Psoas muscle (tissue), 7 donors: ENCODE measurements at regions not wholly inside any gene's neighbourhood (a gene's known extent, or its start where the extent isn't known, plus 50 kb on each side); places are given as distances from the start of the nearest gene placed in this dataset.
A peak's percentile ranks its signal among the peaks of the same experiment; 100 is the strongest.

Experiments used
- ATAC-seq, 4 donors: fragments of 200-7000 bp; cut with Tn5 transposase; one replicate each; pipeline ENCODE4 v1.9.1; 2020; ENCODE audit warnings: moderate library complexity in 3 of 4, mild to moderate bottlenecking in 2 of 4
- DNase-seq, 2 donors: peaks; one replicate each; pipeline ENCODE4 v3.0.0-alpha.2; 2020
- H3K27ac ChIP-seq: fragments of 200-600 bp; one replicate; pipeline ENCODE4 v1.8.0; 2022
- H3K27me3 ChIP-seq, 3 donors: fragments of 200-600 bp in 1 of 3; one replicate each; pipeline versions ENCODE4 v1.6.1 to v1.8.0; 2013 to 2022; ENCODE audit warnings: low read length in 2 of 3, mild to moderate bottlenecking in 2 of 3, moderate library complexity in 1 of 3; ENCODE audit not compliant: insufficient read depth in 3 of 3
- H3K36me3 ChIP-seq, 2 donors: fragments of 200-600 bp in 1 of 2; one replicate each; pipeline versions ENCODE4 v1.6.1 to v1.8.0; 2013 to 2022; ENCODE audit warnings: low read depth in 1 of 2, mild to moderate bottlenecking in 1 of 2, moderate library complexity in 1 of 2; ENCODE audit not compliant: insufficient read depth in 1 of 2
- H3K4me1 ChIP-seq: fragments of 200-600 bp; one replicate; pipeline ENCODE4 v1.8.0; 2022
- H3K4me3 ChIP-seq: fragments of 200-600 bp; one replicate; pipeline ENCODE4 v1.8.0; 2022; ENCODE audit warnings: mild to moderate bottlenecking
- H3K9me3 ChIP-seq: fragments of 200-600 bp; one replicate; pipeline ENCODE4 v1.8.0; 2022
- CTCF ChIP-seq: fragments of 200-600 bp; IDR thresholded peaks from one replicate; pipeline ENCODE4 v1.8.0; 2022; ENCODE audit warnings: antibody characterized with exemption
- WGBS, 3 donors: extraction: QIAGEN DNeasy Blood & Tissue Kit; methylation state at CpG; one replicate each; pipeline versions ENCODE4 v1.1.6 to v1.1.7; 2013; 5-methylcytosine and 5-hydroxymethylcytosine counted together
- intact Hi-C, 2 donors: fragments of 100-400 bp; cut with DNase I; formaldehyde crosslinking; loops; one replicate each; pipeline versions ENCODE4 v1.11.0 to v1.14.2; 2022
- donor health status: healthy with polysubstance abuse.
- donor health status: DM: no; HTN: no; CAD: no; lungs with moderate emphysema.
- donor health status: Bipolar disorder and iron deficiency.
- donor health status: healthy.
- donor health status: DM: yes; HTN: yes; CAD: no.
- donor health status: DM: no; HTN: no; CAD: no.
- donor health status: DM: yes; HTN: yes; CAD: no.

- 26 to 34% (median 29%) methylated on average over 14 of the region's 14 CpGs for WGBS, 3 donors
- no peaks in the 10 kb centered on the region for H3K4me1 ChIP-seq
- peaks cover 0 to 11% (median 2%) of the 10 kb centered on the region in 3 donors for H3K27me3 ChIP-seq
- no peak for DNase-seq
- TF ChIP-seq CTCF: peak; percentile 63
- intact Hi-C loops: loop anchor here in 1 of 2 donors (5.0 kb wide), 1 partner anchor 514 kb away; no protein-coding TSS in a partner anchor
- no peaks in the 10 kb centered on the region for H3K36me3 ChIP-seq
- H3K27ac ChIP-seq: no peak overlapping the region
- ATAC-seq: no peak
- H3K9me3 ChIP-seq: no peaks in the 10 kb centered on the region
- peak overlapping the region; percentile 43 for H3K4me3 ChIP-seq
Observed at GRCh38 chr18:51621113-51621863, 423.8 kb upstream of the MEX3C start.

- peaks cover 0 to 11% (median 2%) of the 10 kb centered on the region in 3 donors for H3K27me3 ChIP-seq
- DNase-seq (no peak), ATAC-seq (no peak)
- intact Hi-C loops: loop anchor here in 1 of 2 donors (5.0 kb wide), 1 partner anchor 515 kb away; no protein-coding TSS in a partner anchor
- H3K9me3 ChIP-seq: no peaks in the 10 kb centered on the region
- 27 to 43% (median 39%) methylated on average over 5 of the region's 5 CpGs for WGBS, 3 donors
- H3K27ac ChIP-seq: no peak overlapping the region
- no peak for TF ChIP-seq CTCF
- no peak overlapping the region for H3K4me3 ChIP-seq
- no peaks in the 10 kb centered on the region for H3K36me3 ChIP-seq
- no peaks in the 10 kb centered on the region for H3K4me1 ChIP-seq
Observed at GRCh38 chr18:51621864-51622160, 424.3 kb upstream of the MEX3C start.

- no peak for DNase-seq
- no peak for TF ChIP-seq CTCF
- 7 to 21% (median 16%) methylated on average over 6 of the region's 6 CpGs for WGBS, 3 donors
Observed at GRCh38 chr18:51622702-51623101, 425.2 kb upstream of the MEX3C start.

GRCh38 chr18:51623653-51624052, 426.2 kb upstream of the MEX3C start:
- H3K27me3 ChIP-seq: peaks cover 0 to 11% (median 2%) of the 10 kb centered on the region in 3 donors
- intact Hi-C loops: loop anchor here in 1 of 2 donors (5.0 kb wide), 1 partner anchor 516 kb away; no protein-coding TSS in a partner anchor
- WGBS, 3 donors: 27 to 48% (median 41%) methylated on average over 1 of the region's 1 CpG
- H3K27ac ChIP-seq: no peak overlapping the region
- H3K9me3 ChIP-seq: no peaks in the 10 kb centered on the region
- no peak for TF ChIP-seq CTCF
- H3K36me3 ChIP-seq: no peaks in the 10 kb centered on the region
- no peak for DNase-seq
- H3K4me3 ChIP-seq: no peak overlapping the region
- ATAC-seq: no peak
- no peaks in the 10 kb centered on the region for H3K4me1 ChIP-seq

More at GRCh38 chr18:51622702-51623101, 425.2 kb upstream of the MEX3C start:
- Histone ChIP-seq H3K27me3 (peaks cover 0 to 11% (median 2%) of the 10 kb centered on the region in 3 donors), H3K36me3 (no peaks in the 10 kb centered on the region), H3K4me3 (no peak overlapping the region), H3K27ac (no peak overlapping the region), H3K9me3 (no peaks in the 10 kb centered on the region), H3K4me1 (no peaks in the 10 kb centered on the region)
- ATAC-seq: no peak
- intact Hi-C loops: loop anchor here in 1 of 2 donors (5.0 kb wide), 1 partner anchor 515 kb away; no protein-coding TSS in a partner anchor

- TF ChIP-seq CTCF: no peak
- peaks cover 4% of the 10 kb centered on the region for H3K9me3 ChIP-seq
- no peak overlapping the region for H3K27ac ChIP-seq
- intact Hi-C loops: no loop called here
- ATAC-seq (no peak), DNase-seq (no peak)
- H3K4me3 ChIP-seq: no peak overlapping the region
- no peaks in the 10 kb centered on the region for H3K36me3 ChIP-seq
- no peaks in the 10 kb centered on the region for H3K27me3 ChIP-seq
- no peaks in the 10 kb centered on the region for H3K4me1 ChIP-seq
Observed at GRCh38 chr18:51630706-51631105, 433.2 kb upstream of the MEX3C start.
